ENCODE measurements at regions not wholly inside any gene's neighbourhood (a gene's known extent, or its start where the extent isn't known, plus 50 kb on each side); places are given as distances from the start of the nearest gene placed in this dataset.

DNA sequence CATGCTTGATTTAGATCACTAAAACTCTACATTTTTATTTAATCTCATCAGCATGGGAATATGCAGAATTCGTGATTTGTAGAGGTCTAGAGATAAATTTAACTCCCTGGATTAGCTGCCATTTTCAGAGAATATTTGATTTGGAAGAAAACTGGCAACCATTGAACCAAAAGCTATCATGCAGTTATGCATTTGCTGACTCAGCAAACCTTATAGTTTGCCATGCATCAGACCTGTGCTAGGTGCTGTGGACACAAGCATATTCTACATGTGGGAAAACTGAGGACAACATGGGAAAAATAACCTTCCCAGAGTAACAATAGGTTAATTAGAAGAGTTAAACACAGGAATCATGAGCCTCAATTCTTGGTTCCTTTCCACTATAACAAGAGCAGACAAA is 54.7 kb upstream of the TP63 start:
- RAD21 ChIA-PET (ENCODE audit: unreplicated experiment) = interaction anchor here (0.8 to 1.3 kb wide), 2 partner anchors 10 to 16 kb away, joined by 3 to 4 read pairs; no protein-coding TSS in a partner anchor
- H3K4me2 ChIP-seq (ENCODE audit: control insufficient read depth, insufficient read depth) = no peak overlapping the region
- POLR2A ChIA-PET = no interaction called here
- no peaks in the 10 kb centered on the region for H3K27me3 ChIP-seq (replicated peaks in 1 of 2; ENCODE audit: control insufficient read depth in 2 of 2, insufficient read depth in 2 of 2, low read length in 1 of 2)
- no peaks in the 10 kb centered on the region; the same call in 2 of the 3 replicates for H3K9me3 ChIP-seq (replicated peaks; ENCODE audit: control insufficient read depth, insufficient read depth, low read length)
- H3K27ac ChIP-seq (ENCODE audit: control insufficient read depth, insufficient read depth) = no peak overlapping the region
- intact Hi-C loops (cut with micrococcal nuclease; ENCODE audit: unreplicated experiment) = no loop called here
- in situ Hi-C loops (cut with MboI) = no loop called here
- H2AFZ ChIP-seq (ENCODE audit: control insufficient read depth, low read depth, low read length) = no peak overlapping the region
- H3K9ac ChIP-seq (ENCODE audit: control insufficient read depth, insufficient read depth, low read length) = no peak overlapping the region
- CTCF ChIA-PET = interaction anchor here (1.8 kb wide), 1 partner anchor 67 kb away, joined by 3 read pairs; no protein-coding TSS in a partner anchor
- ATAC-seq (no peak), FAIRE-seq (no peak), DNase-seq (ENCODE audit: low read depth, low spot score) (no peak)
- no peak for TF ChIP-seq EGR1 (IDR thresholded peaks at IDR 0.05; ENCODE audit: borderline replicate concordance in 1 of 2, low read depth in 2 of 2, low read length in 2 of 2)
- TF ChIP-seq, protein P1, sequence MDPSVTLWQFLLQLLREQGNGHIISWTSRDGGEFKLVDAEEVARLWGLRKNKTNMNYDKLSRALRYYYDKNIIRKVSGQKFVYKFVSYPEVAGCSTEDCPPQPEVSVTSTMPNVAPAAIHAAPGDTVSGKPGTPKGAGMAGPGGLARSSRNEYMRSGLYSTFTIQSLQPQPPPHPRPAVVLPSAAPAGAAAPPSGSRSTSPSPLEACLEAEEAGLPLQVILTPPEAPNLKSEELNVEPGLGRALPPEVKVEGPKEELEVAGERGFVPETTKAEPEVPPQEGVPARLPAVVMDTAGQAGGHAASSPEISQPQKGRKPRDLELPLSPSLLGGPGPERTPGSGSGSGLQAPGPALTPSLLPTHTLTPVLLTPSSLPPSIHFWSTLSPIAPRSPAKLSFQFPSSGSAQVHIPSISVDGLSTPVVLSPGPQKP (IDR thresholded peaks at IDR 0.05; ENCODE audit: low read depth, low read length) = no peak
- TF ChIP-seq, protein P2, sequence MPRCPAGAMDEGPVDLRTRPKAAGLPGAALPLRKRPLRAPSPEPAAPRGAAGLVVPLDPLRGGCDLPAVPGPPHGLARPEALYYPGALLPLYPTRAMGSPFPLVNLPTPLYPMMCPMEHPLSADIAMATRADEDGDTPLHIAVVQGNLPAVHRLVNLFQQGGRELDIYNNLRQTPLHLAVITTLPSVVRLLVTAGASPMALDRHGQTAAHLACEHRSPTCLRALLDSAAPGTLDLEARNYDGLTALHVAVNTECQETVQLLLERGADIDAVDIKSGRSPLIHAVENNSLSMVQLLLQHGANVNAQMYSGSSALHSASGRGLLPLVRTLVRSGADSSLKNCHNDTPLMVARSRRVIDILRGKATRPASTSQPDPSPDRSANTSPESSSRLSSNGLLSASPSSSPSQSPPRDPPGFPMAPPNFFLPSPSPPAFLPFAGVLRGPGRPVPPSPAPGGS (IDR thresholded peaks at IDR 0.05; ENCODE audit: borderline replicate concordance, insufficient read depth, low read depth, low read length, poor library complexity, severe bottlenecking) = no peak
- no peak for TF ChIP-seq DPF2 (IDR thresholded peaks at IDR 0.05)
- TF ChIP-seq POLR2AphosphoS5 (IDR thresholded peaks at IDR 0.05; ENCODE audit: low read length) = no peak
- no peak for TF ChIP-seq KAT2A (conservative IDR thresholded peaks at IDR 0.05; ENCODE audit: control insufficient read depth, low read depth, low read length)
- TF ChIP-seq, protein P3, sequence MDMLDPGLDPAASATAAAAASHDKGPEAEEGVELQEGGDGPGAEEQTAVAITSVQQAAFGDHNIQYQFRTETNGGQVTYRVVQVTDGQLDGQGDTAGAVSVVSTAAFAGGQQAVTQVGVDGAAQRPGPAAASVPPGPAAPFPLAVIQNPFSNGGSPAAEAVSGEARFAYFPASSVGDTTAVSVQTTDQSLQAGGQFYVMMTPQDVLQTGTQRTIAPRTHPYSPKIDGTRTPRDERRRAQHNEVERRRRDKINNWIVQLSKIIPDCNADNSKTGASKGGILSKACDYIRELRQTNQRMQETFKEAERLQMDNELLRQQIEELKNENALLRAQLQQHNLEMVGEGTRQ (IDR thresholded peaks at IDR 0.05; ENCODE audit: borderline replicate concordance, low read depth, low read length) = no peak
- no peak for TF ChIP-seq MEF2A (IDR thresholded peaks at IDR 0.05; ENCODE audit: insufficient read depth, low read depth, low read length)
- TF ChIP-seq SPI1 (IDR thresholded peaks at IDR 0.05; ENCODE audit: borderline replicate concordance, insufficient read depth, low read depth, low read length) = no peak
- TF ChIP-seq CBX5 (IDR thresholded peaks at IDR 0.05; ENCODE audit: low read depth) = no peak
- no peak for TF ChIP-seq SMC3 (IDR thresholded peaks at IDR 0.05; ENCODE audit: borderline replicate concordance, low read length)
- TF ChIP-seq ATF7 (IDR thresholded peaks at IDR 0.05; ENCODE audit: low read depth) = no peak
- TF ChIP-seq MTA3 (IDR thresholded peaks at IDR 0.05; ENCODE audit: borderline replicate concordance, low read length) = no peak
- TF ChIP-seq, protein P4, sequence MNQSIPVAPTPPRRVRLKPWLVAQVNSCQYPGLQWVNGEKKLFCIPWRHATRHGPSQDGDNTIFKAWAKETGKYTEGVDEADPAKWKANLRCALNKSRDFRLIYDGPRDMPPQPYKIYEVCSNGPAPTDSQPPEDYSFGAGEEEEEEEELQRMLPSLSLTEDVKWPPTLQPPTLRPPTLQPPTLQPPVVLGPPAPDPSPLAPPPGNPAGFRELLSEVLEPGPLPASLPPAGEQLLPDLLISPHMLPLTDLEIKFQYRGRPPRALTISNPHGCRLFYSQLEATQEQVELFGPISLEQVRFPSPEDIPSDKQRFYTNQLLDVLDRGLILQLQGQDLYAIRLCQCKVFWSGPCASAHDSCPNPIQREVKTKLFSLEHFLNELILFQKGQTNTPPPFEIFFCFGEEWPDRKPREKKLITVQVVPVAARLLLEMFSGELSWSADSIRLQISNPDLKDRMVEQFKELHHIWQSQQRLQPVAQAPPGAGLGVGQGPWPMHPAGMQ (IDR thresholded peaks at IDR 0.05; ENCODE audit: borderline replicate concordance) = no peak
- no peak for TF ChIP-seq CHD2 (IDR thresholded peaks at IDR 0.05; ENCODE audit: borderline replicate concordance, low read depth, low read length)
- no peak for TF ChIP-seq ZSCAN29 (IDR thresholded peaks at IDR 0.05)
- no peak for TF ChIP-seq TCF12 (IDR thresholded peaks at IDR 0.05; ENCODE audit: low read depth, low read length)
- 48% methylated on average over 1 of the region's 1 CpG for WGBS (ENCODE audit: insufficient coverage, insufficient replicate concordance, low lambda C conversion rate, missing lambda C conversion rate)
- BruUV-seq (replicated peaks) = no TSS peak
- H3K79me2 ChIP-seq (ENCODE audit: control insufficient read depth, insufficient read depth, low read length) = no peaks in the 10 kb centered on the region
- H4K20me1 ChIP-seq (ENCODE audit: control insufficient read depth, insufficient read depth) = no peaks in the 10 kb centered on the region
- no peaks in the 10 kb centered on the region for H3K36me3 ChIP-seq (ENCODE audit: control insufficient read depth in 2 of 2, insufficient read depth in 2 of 2, low read length in 1 of 2)
- SMC1A ChIA-PET (ENCODE audit: uncharacterized antibody, unreplicated experiment) = interaction anchor here (0.9 to 6.7 kb wide), 4 partner anchors 9 to 304 kb away, joined by 3 to 58 read pairs (median 6); no protein-coding TSS in a partner anchor
- H3K4me3 ChIP-seq = no peak overlapping the region
- peaks cover 17% of the 10 kb centered on the region; the same call in 1 of the 2 replicates for H3K4me1 ChIP-seq (ENCODE audit: control insufficient read depth, insufficient read depth, low read length)

Data from GM12878 (cell line).